ENCODE measurements at regions not wholly inside any gene's neighbourhood (a gene's known extent, or its start where the extent isn't known, plus 50 kb on each side); places are given as distances from the start of the nearest gene placed in this dataset.

- ChIA-PET CTCF (no interaction called here), POLR2A (ENCODE audit: unreplicated experiment) (no interaction called here)
- no peak overlapping the region for H3K23ac ChIP-seq (ENCODE audit: low read depth, low read length)
- H3K4ac ChIP-seq (ENCODE audit: low read depth, low read length), result no peak overlapping the region
- H3K27ac ChIP-seq (ENCODE audit: insufficient read depth, low read length), result no peak overlapping the region
- no peak overlapping the region for H2BK15ac ChIP-seq (ENCODE audit: low read depth, low read length)
- no peak overlapping the region for H2AK9ac ChIP-seq (replicated peaks; ENCODE audit: low read depth, low read length, poor library complexity)
- no TSS peak for BruUV-seq (replicated peaks)
- TF ChIP-seq RCOR1 (IDR thresholded peaks at IDR 0.05; ENCODE audit: insufficient replicate concordance, low read length), result no peak
- TF ChIP-seq CHD1 (IDR thresholded peaks at IDR 0.05; ENCODE audit: low read depth, low read length), result no peak
- no peak for TF ChIP-seq CEBPB (IDR thresholded peaks at IDR 0.05; ENCODE audit: low read depth, low read length)
- no peak for TF ChIP-seq MXI1 (IDR thresholded peaks at IDR 0.05; ENCODE audit: borderline replicate concordance, low read depth, low read length)
- TF ChIP-seq NFE2L2 (IDR thresholded peaks at IDR 0.05; ENCODE audit: low read depth, low read length), result no peak
- TF ChIP-seq RAD21 (IDR thresholded peaks at IDR 0.05; ENCODE audit: low read length), result no peak
- TF ChIP-seq SMC3 (IDR thresholded peaks at IDR 0.05; ENCODE audit: low read depth, low read length), result no peak
- TF ChIP-seq CTCF (conservative IDR thresholded peaks at IDR 0.05; ENCODE audit: low read depth, low read length), result no peak
- TF ChIP-seq USF2 (IDR thresholded peaks at IDR 0.05; ENCODE audit: low read depth, low read length), result no peak
- TF ChIP-seq BHLHE40 (IDR thresholded peaks at IDR 0.05; ENCODE audit: low read depth, low read length), result no peak
- TF ChIP-seq MAFK (IDR thresholded peaks at IDR 0.05; ENCODE audit: low read depth, low read length), result no peak
- no peak for TF ChIP-seq MAZ (IDR thresholded peaks at IDR 0.05; ENCODE audit: borderline replicate concordance, low read depth, low read length)
- no peak for TF ChIP-seq POLR2A (IDR thresholded peaks at IDR 0.05; ENCODE audit: low read depth, low read length)
- TF ChIP-seq FOS (IDR thresholded peaks at IDR 0.05; ENCODE audit: low read depth, low read length), result no peak
- no peak for TF ChIP-seq RFX5 (IDR thresholded peaks at IDR 0.05; ENCODE audit: low read depth, low read length)
- no peak for TF ChIP-seq ELK1 (IDR thresholded peaks at IDR 0.05; ENCODE audit: borderline replicate concordance, low read depth, low read length)
- H4K20me1 ChIP-seq (ENCODE audit: insufficient read depth, low read length), result no peaks in the 10 kb centered on the region
- H2BK20ac ChIP-seq (ENCODE audit: low read depth, low read length), result no peak overlapping the region
- ATAC-seq (ENCODE audit: low read depth), result no peak
- DNase-seq, result no peak
- H3K79me1 ChIP-seq (ENCODE audit: low read depth in 1 of 2, low read length in 2 of 2), result no peaks in the 10 kb centered on the region
- no peak overlapping the region for H4K5ac ChIP-seq (ENCODE audit: low read depth, low read length)
- no peak overlapping the region for H2AK5ac ChIP-seq (ENCODE audit: low read depth, low read length)
- intact Hi-C loops (cut with micrococcal nuclease) (no loop called here), dilution Hi-C loops (cut with HindIII; ENCODE audit: low sequenced_read_pairs, unreplicated experiment) (no loop called here), in situ Hi-C loops (cut with MboI; ENCODE audit: low sequenced_read_pairs) (no loop called here)
- H2AFZ ChIP-seq (replicated peaks; ENCODE audit: low read length, poor library complexity), result no peak overlapping the region
- no peaks in the 10 kb centered on the region for H3K36me3 ChIP-seq (ENCODE audit: control insufficient read depth, insufficient read depth, low read length)
- H3K9ac ChIP-seq (ENCODE audit: low read depth, low read length), result no peak overlapping the region
- no peak overlapping the region for H2BK5ac ChIP-seq (ENCODE audit: low read depth, low read length, poor library complexity, severe bottlenecking)
- peaks cover 10% of the 10 kb centered on the region for H3K4me1 ChIP-seq (ENCODE audit: control insufficient read depth, insufficient read depth, low read length)
- peaks cover 10% of the 10 kb centered on the region for H3K9me3 ChIP-seq (ENCODE audit: control insufficient read depth, insufficient read depth, low read length)
- no peak overlapping the region for H3K56ac ChIP-seq (ENCODE audit: extremely low read depth, insufficient read depth, low read length)
- H3K14ac ChIP-seq (replicated peaks; ENCODE audit: low read depth, low read length), result no peak overlapping the region
- no peak overlapping the region for H3K4me3 ChIP-seq (ENCODE audit: insufficient read depth, low read depth, low read length)
- H2BK120ac ChIP-seq (ENCODE audit: low read depth, low read length), result no peak overlapping the region
- WGBS, 2 experiments (ENCODE audit: extremely low coverage in 2 of 2, insufficient read length in 1 of 2), result no CpG with 5 or more reads among the region's 3 CpGs
- no peaks in the 10 kb centered on the region for H3K9me1 ChIP-seq (ENCODE audit: insufficient read depth, low read length)
- H4K91ac ChIP-seq (ENCODE audit: insufficient read depth, low read depth, low read length), result no peak overlapping the region
- H3K27me3 ChIP-seq (ENCODE audit: control insufficient read depth, insufficient read depth, low read length), result no peaks in the 10 kb centered on the region
- no peak overlapping the region for H3K4me2 ChIP-seq (ENCODE audit: low read depth, low read length)
- H4K8ac ChIP-seq (ENCODE audit: low read depth in 2 of 2, low read length in 2 of 2), result no peak overlapping the region
- no peak overlapping the region for H3K18ac ChIP-seq (ENCODE audit: low read depth, low read length)
These were observed 129.5 kb upstream of the NCOR2 start for GRCh38 chr12:124696693-124697476.

All from IMR-90 (cell line).